GM18909 (cell line): ENCODE measurements at regions not wholly inside any gene's neighbourhood (a gene's known extent, or its start where the extent isn't known, plus 50 kb on each side); places are given as distances from the start of the nearest gene placed in this dataset.

Experiments
- ATAC-seq: cut with Tn5 transposase; IDR thresholded peaks from one replicate; pipeline ENCODE4 v1.9.1; 2021; ENCODE audit warnings: mild to moderate bottlenecking; ENCODE audit not compliant: unreplicated experiment, poor library complexity

- ATAC-seq: no peak
These were observed 241.7 kb upstream of the KLF14 start for GRCh38 chr7:130975731-130976130.

GRCh38 chr7:130982160-130982638 lies 248.2 kb upstream of the KLF14 start:
- peak; percentile 69 for ATAC-seq

- ATAC-seq: no peak
These were observed 248.6 kb upstream of the KLF14 start for GRCh38 chr7:130982651-130983050.

GRCh38 chr7:130985361-130985760 lies 251.4 kb upstream of the KLF14 start:
- no peak for ATAC-seq

GRCh38 chr7:130986261-130986690 lies 252.3 kb upstream of the KLF14 start:
- no peak for ATAC-seq

GRCh38 chr7:130987092-130987491 lies 253.1 kb upstream of the KLF14 start:
- ATAC-seq: no peak

- ATAC-seq: no peak
These were observed 254.4 kb upstream of the KLF14 start for GRCh38 chr7:130988443-130988842.

- no peak for ATAC-seq
These were observed 255.2 kb upstream of the KLF14 start for GRCh38 chr7:130989101-130989795.

GRCh38 chr7:130990178-130990832 lies 256.3 kb upstream of the KLF14 start:
- no peak for ATAC-seq

GRCh38 chr7:130993671-130994365 lies 259.8 kb upstream of the KLF14 start:
- no peak for ATAC-seq

GRCh38 chr7:130994378-130995115 lies 260.5 kb upstream of the KLF14 start:
- no peak for ATAC-seq

- ATAC-seq: no peak
These were observed 261.5 kb upstream of the KLF14 start for GRCh38 chr7:130995252-130996081.

GRCh38 chr7:130996205-130996832 lies 262.3 kb upstream of the KLF14 start:
- ATAC-seq: no peak

GRCh38 chr7:130996833-130997231 lies 262.8 kb upstream of the KLF14 start:
- ATAC-seq: no peak

- no peak for ATAC-seq
These were observed 265.1 kb upstream of the KLF14 start for GRCh38 chr7:130998993-130999602.

GRCh38 chr7:130999926-131000325 lies 265.9 kb upstream of the KLF14 start:
- ATAC-seq: no peak

- no peak for ATAC-seq
These were observed 266.4 kb upstream of the KLF14 start for GRCh38 chr7:131000389-131000788.

- no peak for ATAC-seq
These were observed 266.9 kb upstream of the KLF14 start for GRCh38 chr7:131000873-131001272.

GRCh38 chr7:131002600-131002999 lies 268.6 kb upstream of the KLF14 start:
- no peak for ATAC-seq
